ENCODE measurements at regions not wholly inside any gene's neighbourhood (a gene's known extent, or its start where the extent isn't known, plus 50 kb on each side); places are given as distances from the start of the nearest gene placed in this dataset.

DNA sequence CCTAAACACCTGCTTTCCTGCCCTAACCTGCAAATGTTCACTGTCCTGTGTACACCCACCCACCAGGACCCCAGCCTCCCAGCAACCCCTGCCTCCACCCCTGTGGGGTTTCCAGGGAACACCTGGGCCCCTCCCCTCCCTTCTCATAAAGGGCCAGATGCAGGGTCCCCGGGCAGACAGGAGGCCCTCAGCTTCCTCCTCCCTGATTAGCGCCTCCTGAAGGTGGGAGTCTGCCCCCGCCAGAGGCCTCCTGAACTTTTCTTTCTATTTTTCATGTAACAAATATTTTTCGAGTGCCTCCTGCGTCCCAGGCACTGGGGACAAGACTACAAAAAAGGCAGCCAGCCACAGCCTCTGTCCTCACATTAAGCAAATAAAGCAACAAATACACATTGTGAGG is 135.4 kb upstream of the LINGO1 start:
- no peak overlapping the region for H3K27ac ChIP-seq (ENCODE audit: low read length)
- intact Hi-C loops (cut with micrococcal nuclease; ENCODE audit: unreplicated experiment): no loop called here
- in situ Hi-C loops (cut with HindIII; ENCODE audit: low pct_unique_long_range_greater_than_20kb, low sequenced_read_pairs): no loop called here
- POLR2A ChIA-PET: no interaction called here
- H3K27me3 ChIP-seq (ENCODE audit: control insufficient read depth, insufficient read depth, low read length): peaks cover 5% of the 10 kb centered on the region; the same call in 1 of the 2 replicates
- no peak for TF ChIP-seq REST (IDR thresholded peaks at IDR 0.05; ENCODE audit: insufficient read depth in 1 of 2, low read depth in 2 of 2, low read length in 1 of 2)
- no peak for TF ChIP-seq CTCF (IDR thresholded peaks at IDR 0.05)
- no peak for TF ChIP-seq TCF7L2 (IDR thresholded peaks at IDR 0.05; ENCODE audit: low read depth, low read length)
- no peaks in the 10 kb centered on the region for H3K4me1 ChIP-seq (ENCODE audit: control insufficient read depth, insufficient read depth, low read length)
- BruUV-seq (replicated peaks): no TSS peak
- no peaks in the 10 kb centered on the region for H3K9me3 ChIP-seq (ENCODE audit: control insufficient read depth, insufficient read depth, low read depth, low read length)
- CTCF ChIA-PET: no interaction called here
- H3K4me3 ChIP-seq (ENCODE audit: low read depth in 2 of 2, low read length in 2 of 2): no peak overlapping the region
- DNase-seq (ENCODE audit: low read depth, low spot score): no peak
- ATAC-seq: no peak
- no peaks in the 10 kb centered on the region for H3K36me3 ChIP-seq (ENCODE audit: control insufficient read depth, insufficient read depth, low read length)

DNA sequence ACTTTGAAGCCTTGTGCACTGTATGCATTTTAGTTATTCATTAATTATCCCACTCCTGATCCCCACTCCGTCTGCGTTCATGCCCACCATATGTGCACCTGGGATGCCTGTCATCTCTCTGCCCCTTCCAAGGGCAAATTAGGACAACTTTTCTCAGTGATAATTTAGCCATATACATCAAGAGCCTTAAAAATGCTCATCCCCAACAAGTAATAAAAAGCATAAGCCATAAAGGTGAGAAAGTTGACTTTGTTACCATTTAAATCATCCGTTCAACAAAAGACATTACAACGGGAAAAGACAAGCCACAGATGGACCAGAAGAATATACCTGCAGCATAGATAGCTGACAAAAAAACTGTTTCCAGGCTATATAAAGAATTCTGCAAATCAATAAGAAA is 131.4 kb upstream of the LINGO1 start:
- no TSS peak for BruUV-seq (replicated peaks)
- Histone ChIP-seq H3K4me3 (ENCODE audit: low read depth in 2 of 2, low read length in 2 of 2) (no peak overlapping the region), H3K27ac (ENCODE audit: low read length) (no peak overlapping the region), H3K36me3 (ENCODE audit: control insufficient read depth, insufficient read depth, low read length) (no peaks in the 10 kb centered on the region), H3K4me1 (ENCODE audit: control insufficient read depth, insufficient read depth, low read length) (no peaks in the 10 kb centered on the region; the same call in 1 of the 2 replicates), H3K9me3 (ENCODE audit: control insufficient read depth, insufficient read depth, low read depth, low read length) (no peaks in the 10 kb centered on the region), H3K27me3 (ENCODE audit: control insufficient read depth, insufficient read depth, low read length) (peaks cover 5% of the 10 kb centered on the region; the same call in 1 of the 2 replicates)
- no peak for DNase-seq (ENCODE audit: low read depth, low spot score)
- no peak for ATAC-seq
- CTCF ChIA-PET: interaction anchor here (0.7 kb wide), 1 partner anchor 120 kb away, joined by 3 read pairs; no protein-coding TSS in a partner anchor
- in situ Hi-C loops (cut with HindIII; ENCODE audit: low pct_unique_long_range_greater_than_20kb, low sequenced_read_pairs): no loop called here
- intact Hi-C loops (cut with micrococcal nuclease; ENCODE audit: unreplicated experiment): no loop called here
- TF ChIP-seq SIN3A (IDR thresholded peaks at IDR 0.05; ENCODE audit: borderline replicate concordance, insufficient read depth, low read depth, low read length) (no peak), REST (IDR thresholded peaks at IDR 0.05; ENCODE audit: insufficient read depth in 1 of 2, low read depth in 2 of 2, low read length in 1 of 2) (no peak), TCF7L2 (IDR thresholded peaks at IDR 0.05; ENCODE audit: low read depth, low read length) (no peak), POLR2AphosphoS5 (IDR thresholded peaks at IDR 0.05; ENCODE audit: low read depth, low read length) (no peak)
- POLR2A ChIA-PET: no interaction called here

All from Panc1 (cell line).